Parathyroid adenoma (tissue), 2 donors: ENCODE measurements at regions not wholly inside any gene's neighbourhood (a gene's known extent, or its start where the extent isn't known, plus 50 kb on each side); places are given as distances from the start of the nearest gene placed in this dataset.

Source experiments
- H2AFZ ChIP-seq: fragments of 300-600 bp; sonication (generic); one replicate; pipeline ENCODE4 v1.7.0; 2017; ENCODE audit warnings: antibody characterized with exemption, mild to moderate bottlenecking
- H3K27ac ChIP-seq: fragments of 300-600 bp; sonication (generic); one replicate; pipeline ENCODE4 v1.7.0; 2017
- H3K27me3 ChIP-seq: fragments of 300-600 bp; sonication (generic); one replicate; pipeline ENCODE4 v1.7.0; 2017; ENCODE audit warnings: low read length; ENCODE audit not compliant: control insufficient read depth, insufficient read depth
- H3K36me3 ChIP-seq: fragments of 300-600 bp; sonication (generic); one replicate; pipeline ENCODE4 v1.7.0; 2017; ENCODE audit warnings: low read length; ENCODE audit not compliant: control insufficient read depth, insufficient read depth
- H3K4me1 ChIP-seq: fragments of 300-600 bp; sonication (generic); one replicate; pipeline ENCODE4 v1.7.0; 2017; ENCODE audit warnings: control low read depth
- H3K4me2 ChIP-seq: fragments of 300-600 bp; sonication (generic); one replicate; pipeline ENCODE4 v1.7.0; 2017; ENCODE audit warnings: low read length
- H3K4me3 ChIP-seq: fragments of 300-600 bp; sonication (generic); one replicate; pipeline ENCODE4 v1.7.0; 2017; ENCODE audit warnings: low read depth, low read length
- H3K79me2 ChIP-seq: fragments of 300-600 bp; sonication (generic); one replicate; pipeline ENCODE4 v1.7.0; 2017; ENCODE audit warnings: control low read depth
- H3K9ac ChIP-seq: fragments of 300-600 bp; sonication (generic); one replicate; pipeline ENCODE4 v1.7.0; 2017; ENCODE audit warnings: mild to moderate bottlenecking
- H3K9me3 ChIP-seq: fragments of 300-600 bp; sonication (generic); one replicate; pipeline ENCODE4 v1.7.0; 2017; ENCODE audit warnings: low read length; ENCODE audit not compliant: control insufficient read depth
- TF ChIP-seq, protein P1 (sequence below): fragments of 300-600 bp; sonication (generic); IDR thresholded peaks from one replicate; pipeline ENCODE4 v1.7.0; 2017; ENCODE audit warnings: antibody characterized with exemption, mild to moderate bottlenecking
- donor health status: primary hyperparathyroidism.

DNA sequence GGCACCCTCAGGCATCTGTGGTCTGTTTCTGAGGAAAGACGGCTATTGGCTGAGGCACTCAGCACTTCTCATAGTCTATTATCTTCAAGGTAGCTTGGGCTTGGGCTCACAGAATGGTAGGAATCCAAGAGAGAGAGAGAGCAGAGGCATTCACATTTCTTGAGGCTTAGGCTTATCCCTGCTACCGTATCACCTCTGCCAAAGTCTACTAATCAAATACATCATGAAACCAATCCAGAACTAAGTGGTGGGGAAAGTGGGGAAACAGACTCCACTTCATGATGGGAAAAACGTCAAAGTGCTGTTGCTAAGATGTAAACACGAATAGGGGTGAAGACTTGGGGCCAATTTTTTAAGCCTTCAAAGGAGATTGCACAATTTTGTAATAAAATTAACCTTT is 271.1 kb upstream of the SEMA3D start:
- H3K79me2 ChIP-seq: no peaks in the 10 kb centered on the region
- no peaks in the 10 kb centered on the region for H3K4me1 ChIP-seq
- no peak overlapping the region for H3K4me3 ChIP-seq
- no peak overlapping the region for H3K4me2 ChIP-seq
- no peak overlapping the region for H2AFZ ChIP-seq
- H3K27me3 ChIP-seq: no peaks in the 10 kb centered on the region
- H3K9ac ChIP-seq: no peak overlapping the region
- no peaks in the 10 kb centered on the region for H3K36me3 ChIP-seq
- no peaks in the 10 kb centered on the region for H3K9me3 ChIP-seq
- TF ChIP-seq, protein P1, sequence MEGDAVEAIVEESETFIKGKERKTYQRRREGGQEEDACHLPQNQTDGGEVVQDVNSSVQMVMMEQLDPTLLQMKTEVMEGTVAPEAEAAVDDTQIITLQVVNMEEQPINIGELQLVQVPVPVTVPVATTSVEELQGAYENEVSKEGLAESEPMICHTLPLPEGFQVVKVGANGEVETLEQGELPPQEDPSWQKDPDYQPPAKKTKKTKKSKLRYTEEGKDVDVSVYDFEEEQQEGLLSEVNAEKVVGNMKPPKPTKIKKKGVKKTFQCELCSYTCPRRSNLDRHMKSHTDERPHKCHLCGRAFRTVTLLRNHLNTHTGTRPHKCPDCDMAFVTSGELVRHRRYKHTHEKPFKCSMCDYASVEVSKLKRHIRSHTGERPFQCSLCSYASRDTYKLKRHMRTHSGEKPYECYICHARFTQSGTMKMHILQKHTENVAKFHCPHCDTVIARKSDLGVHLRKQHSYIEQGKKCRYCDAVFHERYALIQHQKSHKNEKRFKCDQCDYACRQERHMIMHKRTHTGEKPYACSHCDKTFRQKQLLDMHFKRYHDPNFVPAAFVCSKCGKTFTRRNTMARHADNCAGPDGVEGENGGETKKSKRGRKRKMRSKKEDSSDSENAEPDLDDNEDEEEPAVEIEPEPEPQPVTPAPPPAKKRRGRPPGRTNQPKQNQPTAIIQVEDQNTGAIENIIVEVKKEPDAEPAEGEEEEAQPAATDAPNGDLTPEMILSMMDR: no peak
- H3K27ac ChIP-seq: no peak overlapping the region

DNA sequence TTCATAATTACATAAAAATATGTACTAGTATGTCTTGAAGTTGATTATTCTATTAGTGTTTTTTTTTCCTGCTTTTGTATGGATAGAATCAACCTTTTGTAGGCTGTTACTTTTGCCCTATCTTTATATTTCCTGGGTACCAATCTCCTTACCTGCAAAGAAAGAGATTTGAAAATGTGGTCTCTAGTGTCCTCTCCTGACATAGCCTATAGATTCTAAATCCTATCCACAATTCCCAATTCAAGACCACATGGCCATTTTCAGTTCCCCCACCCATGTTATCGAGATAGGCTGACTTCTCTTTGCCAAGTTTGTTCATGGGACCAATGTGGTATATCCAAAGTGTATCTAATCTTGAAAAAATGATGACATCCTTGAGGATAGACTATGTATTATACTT is 269.4 kb upstream of the SEMA3D start:
- Histone ChIP-seq H3K4me1 (no peaks in the 10 kb centered on the region), H3K79me2 (no peaks in the 10 kb centered on the region), H3K4me3 (no peak overlapping the region), H3K27ac (no peak overlapping the region), H3K4me2 (no peak overlapping the region), H3K36me3 (no peaks in the 10 kb centered on the region), H3K9ac (no peak overlapping the region), H2AFZ (no peak overlapping the region), H3K27me3 (no peaks in the 10 kb centered on the region), H3K9me3 (no peaks in the 10 kb centered on the region)
- TF ChIP-seq, protein P1: no peak

DNA sequence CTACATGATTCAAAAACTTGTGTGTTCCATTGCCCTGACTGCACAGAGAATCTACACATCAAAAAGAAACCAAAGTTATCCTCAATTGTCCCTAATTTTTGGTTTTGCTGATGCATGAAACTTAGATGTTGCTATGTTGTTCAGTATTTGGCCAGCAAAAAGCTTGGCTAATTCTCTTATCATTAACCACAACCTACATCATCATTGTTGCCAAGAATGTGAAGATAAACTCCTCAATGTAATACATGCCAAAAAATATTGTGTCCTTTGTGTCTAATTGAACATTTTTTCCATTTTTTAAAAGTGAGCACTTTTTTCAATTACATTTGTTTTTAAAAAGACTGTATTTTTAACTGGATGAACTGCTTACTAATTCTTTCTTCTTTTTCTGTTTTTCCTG is 268.0 kb upstream of the SEMA3D start:
- Histone ChIP-seq H2AFZ (no peak overlapping the region), H3K4me1 (no peaks in the 10 kb centered on the region), H3K36me3 (no peaks in the 10 kb centered on the region), H3K9me3 (no peaks in the 10 kb centered on the region), H3K4me2 (no peak overlapping the region), H3K27ac (no peak overlapping the region), H3K4me3 (no peak overlapping the region), H3K79me2 (no peaks in the 10 kb centered on the region), H3K9ac (no peak overlapping the region), H3K27me3 (no peaks in the 10 kb centered on the region)
- TF ChIP-seq, protein P1: no peak

DNA sequence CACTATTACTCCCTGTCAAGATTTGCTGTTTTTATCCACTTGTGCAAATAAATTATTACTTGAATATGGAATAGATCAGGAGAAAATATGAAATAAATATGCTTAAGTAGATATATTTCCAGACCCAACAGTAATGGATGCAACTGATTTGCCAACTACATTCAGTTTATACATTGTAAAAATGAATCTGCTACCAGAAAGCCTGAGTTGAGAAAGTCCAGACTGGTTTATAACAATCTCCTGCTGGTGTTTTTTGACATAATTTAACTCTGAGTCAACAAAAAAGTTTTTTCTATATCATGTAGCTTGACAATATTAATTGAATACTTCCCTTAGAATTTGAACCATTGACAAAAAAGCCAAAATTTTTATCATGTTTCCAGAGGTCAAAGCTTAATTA is 265.8 kb upstream of the SEMA3D start:
- H3K79me2 ChIP-seq: no peaks in the 10 kb centered on the region
- no peak overlapping the region for H3K4me2 ChIP-seq
- H3K9me3 ChIP-seq: no peaks in the 10 kb centered on the region
- H3K27me3 ChIP-seq: no peaks in the 10 kb centered on the region
- no peak overlapping the region for H3K27ac ChIP-seq
- H3K4me3 ChIP-seq: no peak overlapping the region
- H3K9ac ChIP-seq: no peak overlapping the region
- no peaks in the 10 kb centered on the region for H3K36me3 ChIP-seq
- no peak overlapping the region for H2AFZ ChIP-seq
- TF ChIP-seq, protein P1: no peak
- no peaks in the 10 kb centered on the region for H3K4me1 ChIP-seq

DNA sequence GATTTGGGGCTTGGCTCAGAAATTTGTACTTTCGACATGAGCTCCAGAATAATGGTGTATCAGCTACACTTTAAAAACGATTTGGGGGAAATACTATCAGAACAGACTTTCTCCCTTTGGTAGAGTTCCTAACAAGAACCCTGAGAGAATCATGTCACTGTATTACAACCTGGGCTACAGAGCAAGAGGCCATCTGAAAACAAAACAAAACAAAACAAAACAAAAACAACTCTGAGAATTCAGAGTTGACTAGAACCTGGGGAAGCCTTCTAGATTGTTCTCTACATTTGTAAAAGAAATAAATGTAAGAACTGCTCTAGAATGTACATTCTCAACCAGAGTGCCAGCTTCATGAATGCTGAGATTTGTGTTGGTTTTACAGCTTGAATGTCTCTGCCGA is 262.6 kb upstream of the SEMA3D start:
- Histone ChIP-seq H3K27ac (no peak overlapping the region), H3K27me3 (no peaks in the 10 kb centered on the region), H3K4me1 (no peaks in the 10 kb centered on the region), H3K79me2 (no peaks in the 10 kb centered on the region), H3K9me3 (no peaks in the 10 kb centered on the region), H3K9ac (no peak overlapping the region), H2AFZ (no peak overlapping the region), H3K36me3 (no peaks in the 10 kb centered on the region), H3K4me2 (no peak overlapping the region), H3K4me3 (no peak overlapping the region)
- TF ChIP-seq, protein P1: no peak
